ENCODE measurements at regions not wholly inside any gene's neighbourhood (a gene's known extent, or its start where the extent isn't known, plus 50 kb on each side); places are given as distances from the start of the nearest gene placed in this dataset.

GRCh38 chr2:21480162-21480561 lies 356.4 kb downstream of the TDRD15 start:
- H3K4me2 ChIP-seq (ENCODE audit: low read length), result no peak overlapping the region
- H3K9ac ChIP-seq, result no peak overlapping the region
- no peaks in the 10 kb centered on the region for H3K27me3 ChIP-seq (ENCODE audit: control insufficient read depth, insufficient read depth, low read length)
- H3K27ac ChIP-seq, result no peak overlapping the region
- no peaks in the 10 kb centered on the region for H3K9me3 ChIP-seq (ENCODE audit: control insufficient read depth, low read length)
- no peaks in the 10 kb centered on the region for H3K79me2 ChIP-seq
- TF ChIP-seq CTCF (IDR thresholded peaks at IDR 0.05), result no peak
- no peak overlapping the region for H3K4me3 ChIP-seq (ENCODE audit: low read depth, low read length)
- H3K36me3 ChIP-seq (ENCODE audit: control insufficient read depth, insufficient read depth, low read length), result no peaks in the 10 kb centered on the region
- H2AFZ ChIP-seq, result no peak overlapping the region
- no peaks in the 10 kb centered on the region for H3K4me1 ChIP-seq

GRCh38 chr2:21484643-21485042 lies 360.9 kb downstream of the TDRD15 start:
- Histone ChIP-seq H3K9ac (no peak overlapping the region), H3K9me3 (ENCODE audit: control insufficient read depth, low read length) (no peaks in the 10 kb centered on the region), H3K27me3 (ENCODE audit: control insufficient read depth, insufficient read depth, low read length) (no peaks in the 10 kb centered on the region), H3K36me3 (ENCODE audit: control insufficient read depth, insufficient read depth, low read length) (no peaks in the 10 kb centered on the region), H3K4me2 (ENCODE audit: low read length) (no peak overlapping the region), H3K79me2 (no peaks in the 10 kb centered on the region), H3K4me3 (ENCODE audit: low read depth, low read length) (no peak overlapping the region), H3K27ac (no peak overlapping the region), H2AFZ (no peak overlapping the region), H3K4me1 (no peaks in the 10 kb centered on the region)
- TF ChIP-seq CTCF (IDR thresholded peaks at IDR 0.05), result no peak

- Histone ChIP-seq H3K27ac (no peak overlapping the region), H3K79me2 (no peaks in the 10 kb centered on the region), H3K4me2 (ENCODE audit: low read length) (no peak overlapping the region), H3K9ac (no peak overlapping the region), H3K36me3 (ENCODE audit: control insufficient read depth, insufficient read depth, low read length) (no peaks in the 10 kb centered on the region), H3K4me1 (no peaks in the 10 kb centered on the region), H3K9me3 (ENCODE audit: control insufficient read depth, low read length) (no peaks in the 10 kb centered on the region), H3K27me3 (ENCODE audit: control insufficient read depth, insufficient read depth, low read length) (no peaks in the 10 kb centered on the region), H3K4me3 (ENCODE audit: low read depth, low read length) (no peak overlapping the region), H2AFZ (no peak overlapping the region)
- TF ChIP-seq CTCF (IDR thresholded peaks at IDR 0.05), result no peak
Measured at GRCh38 chr2:21486445-21486844, 362.7 kb downstream of the TDRD15 start.

- Histone ChIP-seq H3K27me3 (ENCODE audit: control insufficient read depth, insufficient read depth, low read length) (no peaks in the 10 kb centered on the region), H2AFZ (no peak overlapping the region), H3K9me3 (ENCODE audit: control insufficient read depth, low read length) (no peaks in the 10 kb centered on the region), H3K4me2 (ENCODE audit: low read length) (no peak overlapping the region), H3K36me3 (ENCODE audit: control insufficient read depth, insufficient read depth, low read length) (no peaks in the 10 kb centered on the region), H3K4me1 (no peaks in the 10 kb centered on the region), H3K4me3 (ENCODE audit: low read depth, low read length) (no peak overlapping the region), H3K27ac (no peak overlapping the region), H3K9ac (no peak overlapping the region), H3K79me2 (no peaks in the 10 kb centered on the region)
- TF ChIP-seq CTCF (IDR thresholded peaks at IDR 0.05), result no peak
Measured at GRCh38 chr2:21489080-21489479, 365.3 kb downstream of the TDRD15 start.

GRCh38 chr2:21498016-21498415 lies 374.2 kb downstream of the TDRD15 start:
- peak overlapping the region; percentile 29 for H2AFZ ChIP-seq
- H3K27me3 ChIP-seq (ENCODE audit: control insufficient read depth, insufficient read depth, low read length), result no peaks in the 10 kb centered on the region
- H3K4me3 ChIP-seq (ENCODE audit: low read depth, low read length), result no peak overlapping the region
- no peaks in the 10 kb centered on the region for H3K9me3 ChIP-seq (ENCODE audit: control insufficient read depth, low read length)
- H3K27ac ChIP-seq, result peak overlapping the region; percentile 51
- H3K4me2 ChIP-seq (ENCODE audit: low read length), result no peak overlapping the region
- no peaks in the 10 kb centered on the region for H3K79me2 ChIP-seq
- peaks cover 2% of the 10 kb centered on the region for H3K4me1 ChIP-seq
- H3K36me3 ChIP-seq (ENCODE audit: control insufficient read depth, insufficient read depth, low read length), result no peaks in the 10 kb centered on the region
- no peak overlapping the region for H3K9ac ChIP-seq
- TF ChIP-seq CTCF (IDR thresholded peaks at IDR 0.05), result no peak

Measured in parathyroid adenoma (tissue), 2 donors.